GM19455 (cell line): ENCODE measurements at regions not wholly inside any gene's neighbourhood (a gene's known extent, or its start where the extent isn't known, plus 50 kb on each side); places are given as distances from the start of the nearest gene placed in this dataset.
"Not testable (repeated sequence)": the region's sequence is repeated elsewhere in the genome, so short reads cannot be mapped to it uniquely, and the experiment has no call there.

Experiments used
- ATAC-seq: cut with Tn5 transposase; IDR thresholded peaks from one replicate; pipeline ENCODE4 v1.9.1; 2021; ENCODE audit not compliant: unreplicated experiment

- no peak for ATAC-seq
These were observed 611.7 kb downstream of the UTRN start for GRCh38 chr6:144896871-144897270.

DNA sequence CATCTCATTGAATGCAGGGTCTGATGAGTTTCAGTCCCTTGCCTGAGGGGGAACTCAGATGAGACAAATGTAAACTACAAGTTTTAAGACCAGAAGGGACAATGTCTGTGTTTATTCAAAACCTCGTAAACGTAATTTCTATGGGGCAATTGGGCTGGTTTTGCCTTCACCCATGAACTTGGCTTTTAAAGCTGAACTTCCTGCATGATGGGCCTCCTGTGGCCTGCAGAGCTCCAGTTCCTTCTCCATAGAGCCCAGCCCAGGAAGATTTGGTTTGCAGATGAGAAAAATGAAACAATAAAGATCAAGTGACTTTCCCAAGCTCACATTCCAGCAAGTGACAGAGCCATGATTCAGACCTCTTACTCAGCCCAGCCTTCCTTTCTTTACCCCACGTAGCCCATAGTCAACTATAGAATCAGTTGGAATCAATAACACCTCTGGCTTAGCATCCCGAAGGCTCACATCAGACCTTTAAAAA, 612.3 kb downstream of the UTRN start:
- no peak for ATAC-seq

GRCh38 chr6:144898052-144898689, 613.0 kb downstream of the UTRN start:
- no peak for ATAC-seq

DNA sequence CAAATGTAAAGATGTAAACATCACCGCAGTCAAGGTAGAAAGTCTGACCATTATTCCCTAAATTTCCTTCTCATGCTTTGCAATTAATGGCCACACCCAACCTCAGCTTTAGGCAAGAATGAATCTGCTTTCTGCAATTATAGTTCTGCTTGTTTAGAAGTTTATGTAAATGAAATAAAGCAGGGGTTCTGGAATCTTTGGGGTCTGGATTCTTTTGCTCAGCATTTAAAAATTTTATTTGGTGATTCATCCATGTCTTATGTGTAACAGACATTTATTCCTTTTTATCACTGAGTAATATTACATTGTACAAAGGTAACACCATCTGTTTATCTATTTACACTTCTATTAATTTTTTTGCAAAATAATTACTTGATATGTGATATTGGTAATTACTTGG, 613.6 kb downstream of the UTRN start:
- no peak for ATAC-seq

DNA sequence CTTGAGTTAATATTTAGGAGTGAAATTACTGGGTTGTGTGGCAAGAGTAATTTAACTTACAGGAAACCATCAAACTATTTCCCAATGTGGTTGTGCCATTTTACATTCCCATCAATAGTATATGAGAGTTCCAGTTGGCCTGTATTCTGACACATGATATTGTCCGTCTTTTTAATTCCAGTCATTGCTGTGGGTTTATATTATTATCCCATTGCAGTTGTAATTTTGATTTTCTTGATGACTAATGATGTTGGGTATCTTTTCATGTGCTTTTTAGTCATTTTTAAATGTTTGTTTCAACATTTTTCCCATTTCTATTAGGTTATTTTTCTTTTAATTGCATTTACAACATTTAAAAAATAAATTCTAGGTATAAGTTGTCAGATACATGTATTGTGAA, 614.0 kb downstream of the UTRN start:
- no peak for ATAC-seq

DNA sequence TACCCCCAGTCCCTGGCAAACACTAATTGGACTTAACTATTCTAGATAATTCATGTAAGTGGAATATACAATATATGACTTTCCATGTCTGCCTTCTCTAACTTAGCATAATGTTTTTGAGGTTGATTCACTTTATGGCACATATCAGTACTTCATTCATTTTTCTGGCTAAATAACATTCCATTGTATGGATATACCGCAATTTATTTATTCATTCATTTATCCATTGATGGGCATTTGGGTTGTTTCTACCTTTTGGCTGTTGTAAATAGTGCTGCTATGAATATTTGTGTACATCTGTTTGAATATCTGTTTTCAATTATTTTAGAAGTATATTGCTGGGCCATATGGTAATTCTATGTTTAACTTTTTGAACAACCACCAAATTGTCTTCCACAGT, 616.3 kb downstream of the UTRN start:
- ATAC-seq, result no peak

GRCh38 chr6:144908004-144908403, 622.9 kb downstream of the UTRN start:
- ATAC-seq, result no peak

DNA sequence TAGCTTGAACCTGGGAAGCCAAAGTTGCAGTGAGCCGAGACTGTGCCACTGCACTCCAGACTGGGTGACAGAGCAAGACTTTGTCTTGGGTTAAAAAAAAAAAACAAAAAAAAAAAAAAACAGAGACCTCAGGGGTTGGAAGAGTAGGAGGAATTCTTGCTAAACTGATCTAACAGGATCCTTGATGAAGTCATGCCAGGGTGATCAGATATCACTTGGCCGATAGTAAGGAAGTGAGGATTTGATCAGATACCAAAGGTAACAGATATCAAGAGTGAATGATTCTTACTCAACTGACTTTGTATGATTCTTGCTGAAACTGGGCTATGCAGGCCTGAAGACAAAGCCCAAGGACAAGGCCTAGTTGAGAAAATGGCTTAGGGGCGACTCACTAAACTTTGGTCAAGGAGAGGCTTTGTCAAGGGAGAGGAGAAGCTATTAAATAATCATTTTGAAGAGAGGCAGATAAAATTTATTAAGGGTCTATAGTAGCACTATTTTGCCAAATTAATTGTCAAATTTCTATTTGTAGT, 624.7 kb downstream of the UTRN start:
- no peak for ATAC-seq

DNA sequence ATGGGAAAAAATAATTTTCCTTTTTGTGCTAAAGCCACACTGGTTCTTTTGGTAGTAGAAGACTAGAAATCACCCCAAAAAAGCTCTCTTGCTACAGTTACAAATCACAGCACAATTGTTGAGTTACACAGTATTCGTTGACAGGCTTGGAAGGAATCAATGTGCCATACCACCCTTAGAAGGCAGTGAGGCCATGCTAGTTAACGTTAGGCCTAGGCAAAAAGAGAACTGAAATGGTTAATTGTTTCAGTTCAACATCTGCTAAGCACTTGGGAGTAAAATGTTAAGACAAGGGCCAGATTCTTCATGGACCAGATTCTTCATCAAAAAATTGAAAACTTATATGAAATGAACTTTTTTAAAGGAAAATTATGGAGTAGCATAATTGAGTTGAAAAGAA, 626.2 kb downstream of the UTRN start:
- ATAC-seq, result no peak

GRCh38 chr6:144912474-144912873, 627.3 kb downstream of the UTRN start:
- no peak for ATAC-seq

DNA sequence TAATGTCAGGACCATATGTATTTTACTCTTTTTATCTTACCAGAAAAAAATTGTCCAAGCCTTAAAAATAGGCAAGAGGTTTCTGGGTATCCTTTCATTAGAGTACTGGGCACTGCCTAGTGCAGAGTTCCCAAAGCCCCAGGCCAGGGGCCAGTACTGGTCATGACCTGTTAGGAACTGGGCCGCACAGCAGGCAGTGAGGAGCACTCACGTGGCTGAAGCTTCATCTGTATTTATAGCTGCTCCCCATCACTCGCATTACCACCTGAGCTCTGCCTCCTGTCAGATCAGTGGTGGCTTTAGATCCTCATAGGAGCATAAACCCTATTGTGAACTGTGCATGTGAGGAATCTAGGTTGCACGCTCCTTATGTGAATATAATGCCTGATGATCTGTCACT, 632.9 kb downstream of the UTRN start:
- ATAC-seq, result no peak

DNA sequence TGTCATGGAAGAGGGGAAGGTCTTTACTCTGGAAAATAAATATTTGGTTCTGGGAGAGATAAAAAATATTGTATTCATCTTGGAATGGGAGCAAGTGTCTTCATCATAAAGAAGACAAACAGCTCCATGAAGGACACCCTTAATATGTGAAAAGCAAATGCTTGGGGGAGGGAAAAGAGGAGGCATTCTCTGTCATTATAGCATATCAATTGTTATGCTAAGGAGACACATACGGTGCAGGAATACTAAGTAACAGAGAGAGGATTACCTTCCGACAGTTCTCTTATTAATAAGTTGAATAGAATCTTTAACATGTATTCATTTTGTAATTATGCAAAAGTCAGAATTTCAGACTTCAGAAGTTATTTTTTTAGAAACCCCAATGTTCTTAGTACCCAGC, 634.4 kb downstream of the UTRN start:
- ATAC-seq, result no peak

- ATAC-seq, result no peak
These were observed 635.3 kb downstream of the UTRN start for GRCh38 chr6:144920391-144920961.

- no peak for ATAC-seq
These were observed 636.3 kb downstream of the UTRN start for GRCh38 chr6:144921206-144921975.

GRCh38 chr6:144922120-144922722, 637.1 kb downstream of the UTRN start:
- no peak for ATAC-seq

- ATAC-seq, result not testable (repeated sequence)
These were observed 637.8 kb downstream of the UTRN start for GRCh38 chr6:144922771-144923490.

GRCh38 chr6:144923491-144923787, 638.3 kb downstream of the UTRN start:
- ATAC-seq, result not testable (repeated sequence)

GRCh38 chr6:144928847-144929246, 643.7 kb downstream of the UTRN start:
- ATAC-seq, result no peak

GRCh38 chr6:144929262-144929661, 644.1 kb downstream of the UTRN start:
- no peak for ATAC-seq

DNA sequence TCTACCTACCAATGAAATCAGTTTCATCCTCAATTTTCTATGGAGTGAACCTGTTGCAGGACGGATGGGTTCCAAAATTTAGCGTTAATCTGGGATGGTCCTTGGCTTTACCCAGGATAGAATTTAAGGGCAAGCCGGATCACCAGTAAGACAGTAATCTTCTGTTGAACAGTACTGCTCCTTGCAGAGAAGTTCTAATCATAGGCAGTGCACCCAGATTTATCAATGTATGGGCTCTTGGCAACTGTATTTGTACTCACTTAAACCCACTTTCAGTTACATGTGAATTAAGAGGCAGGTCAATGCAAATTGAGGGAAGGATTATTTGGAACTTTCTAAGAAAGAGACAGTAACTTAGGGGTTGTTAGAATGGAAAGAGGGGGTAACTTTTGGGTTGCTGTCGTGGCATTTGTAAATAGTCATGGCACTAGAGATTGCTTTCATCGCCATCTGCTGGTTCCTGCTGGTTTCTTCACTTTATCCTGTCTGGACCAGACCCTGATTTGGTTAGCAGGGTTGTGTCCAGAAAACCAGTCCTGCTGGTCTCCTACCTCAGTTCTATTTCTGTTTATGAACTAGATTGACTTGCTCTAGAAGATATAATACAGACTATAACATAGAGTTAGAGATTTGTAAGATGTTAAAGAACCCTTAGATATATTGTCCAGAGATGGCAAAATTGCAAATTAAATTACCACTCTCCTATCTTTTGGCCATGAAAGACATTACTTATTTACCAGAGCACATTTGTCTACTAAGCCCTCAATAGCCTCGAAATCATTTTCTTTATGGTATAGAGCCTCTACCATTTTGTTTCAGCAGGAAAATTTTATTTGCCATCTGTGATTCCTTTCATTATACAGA, 646.3 kb downstream of the UTRN start:
- no peak for ATAC-seq
